H1 (cell line): ENCODE measurements at regions not wholly inside any gene's neighbourhood (a gene's known extent, or its start where the extent isn't known, plus 50 kb on each side); places are given as distances from the start of the nearest gene placed in this dataset.

Experiments
- KDM4A ChIP-seq: IDR thresholded peaks from one replicate; pipeline ENCODE4 v1.7.1; 2012; ENCODE audit warnings: low read depth, mild to moderate bottlenecking, moderate library complexity, low read length, inconsistent platforms; ENCODE audit not compliant: severe bottlenecking
- TF ChIP-seq, protein P1 (sequence below): fragments of 300-600 bp; sonication (generic); IDR thresholded peaks from 2 replicates; pipeline ENCODE4 v1.7.1; 2012; ENCODE audit warnings: low read length, moderate library complexity, mild to moderate bottlenecking, inconsistent platforms; ENCODE audit not compliant: insufficient replicate concordance

DNA sequence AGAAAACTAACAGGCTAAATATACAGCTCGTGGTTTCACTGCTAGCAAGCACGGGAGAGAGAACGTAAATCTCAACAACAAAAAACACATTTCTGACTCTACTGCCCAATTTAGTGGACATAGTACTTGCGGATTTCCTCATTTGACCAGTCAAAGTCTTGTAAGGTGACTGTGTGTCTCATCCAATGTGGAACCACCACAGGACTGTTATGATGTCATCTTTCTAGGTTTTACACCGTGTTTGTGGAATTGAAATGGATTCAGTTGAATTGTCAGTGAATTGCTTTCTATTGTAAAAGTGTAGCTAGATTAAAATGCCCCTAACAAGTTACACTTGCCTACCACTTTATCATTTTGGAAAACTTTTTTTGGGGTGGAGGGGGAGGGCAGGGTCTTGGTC is 1010.8 kb downstream of the NLGN4Y start (continued):
- TF ChIP-seq, protein P1, sequence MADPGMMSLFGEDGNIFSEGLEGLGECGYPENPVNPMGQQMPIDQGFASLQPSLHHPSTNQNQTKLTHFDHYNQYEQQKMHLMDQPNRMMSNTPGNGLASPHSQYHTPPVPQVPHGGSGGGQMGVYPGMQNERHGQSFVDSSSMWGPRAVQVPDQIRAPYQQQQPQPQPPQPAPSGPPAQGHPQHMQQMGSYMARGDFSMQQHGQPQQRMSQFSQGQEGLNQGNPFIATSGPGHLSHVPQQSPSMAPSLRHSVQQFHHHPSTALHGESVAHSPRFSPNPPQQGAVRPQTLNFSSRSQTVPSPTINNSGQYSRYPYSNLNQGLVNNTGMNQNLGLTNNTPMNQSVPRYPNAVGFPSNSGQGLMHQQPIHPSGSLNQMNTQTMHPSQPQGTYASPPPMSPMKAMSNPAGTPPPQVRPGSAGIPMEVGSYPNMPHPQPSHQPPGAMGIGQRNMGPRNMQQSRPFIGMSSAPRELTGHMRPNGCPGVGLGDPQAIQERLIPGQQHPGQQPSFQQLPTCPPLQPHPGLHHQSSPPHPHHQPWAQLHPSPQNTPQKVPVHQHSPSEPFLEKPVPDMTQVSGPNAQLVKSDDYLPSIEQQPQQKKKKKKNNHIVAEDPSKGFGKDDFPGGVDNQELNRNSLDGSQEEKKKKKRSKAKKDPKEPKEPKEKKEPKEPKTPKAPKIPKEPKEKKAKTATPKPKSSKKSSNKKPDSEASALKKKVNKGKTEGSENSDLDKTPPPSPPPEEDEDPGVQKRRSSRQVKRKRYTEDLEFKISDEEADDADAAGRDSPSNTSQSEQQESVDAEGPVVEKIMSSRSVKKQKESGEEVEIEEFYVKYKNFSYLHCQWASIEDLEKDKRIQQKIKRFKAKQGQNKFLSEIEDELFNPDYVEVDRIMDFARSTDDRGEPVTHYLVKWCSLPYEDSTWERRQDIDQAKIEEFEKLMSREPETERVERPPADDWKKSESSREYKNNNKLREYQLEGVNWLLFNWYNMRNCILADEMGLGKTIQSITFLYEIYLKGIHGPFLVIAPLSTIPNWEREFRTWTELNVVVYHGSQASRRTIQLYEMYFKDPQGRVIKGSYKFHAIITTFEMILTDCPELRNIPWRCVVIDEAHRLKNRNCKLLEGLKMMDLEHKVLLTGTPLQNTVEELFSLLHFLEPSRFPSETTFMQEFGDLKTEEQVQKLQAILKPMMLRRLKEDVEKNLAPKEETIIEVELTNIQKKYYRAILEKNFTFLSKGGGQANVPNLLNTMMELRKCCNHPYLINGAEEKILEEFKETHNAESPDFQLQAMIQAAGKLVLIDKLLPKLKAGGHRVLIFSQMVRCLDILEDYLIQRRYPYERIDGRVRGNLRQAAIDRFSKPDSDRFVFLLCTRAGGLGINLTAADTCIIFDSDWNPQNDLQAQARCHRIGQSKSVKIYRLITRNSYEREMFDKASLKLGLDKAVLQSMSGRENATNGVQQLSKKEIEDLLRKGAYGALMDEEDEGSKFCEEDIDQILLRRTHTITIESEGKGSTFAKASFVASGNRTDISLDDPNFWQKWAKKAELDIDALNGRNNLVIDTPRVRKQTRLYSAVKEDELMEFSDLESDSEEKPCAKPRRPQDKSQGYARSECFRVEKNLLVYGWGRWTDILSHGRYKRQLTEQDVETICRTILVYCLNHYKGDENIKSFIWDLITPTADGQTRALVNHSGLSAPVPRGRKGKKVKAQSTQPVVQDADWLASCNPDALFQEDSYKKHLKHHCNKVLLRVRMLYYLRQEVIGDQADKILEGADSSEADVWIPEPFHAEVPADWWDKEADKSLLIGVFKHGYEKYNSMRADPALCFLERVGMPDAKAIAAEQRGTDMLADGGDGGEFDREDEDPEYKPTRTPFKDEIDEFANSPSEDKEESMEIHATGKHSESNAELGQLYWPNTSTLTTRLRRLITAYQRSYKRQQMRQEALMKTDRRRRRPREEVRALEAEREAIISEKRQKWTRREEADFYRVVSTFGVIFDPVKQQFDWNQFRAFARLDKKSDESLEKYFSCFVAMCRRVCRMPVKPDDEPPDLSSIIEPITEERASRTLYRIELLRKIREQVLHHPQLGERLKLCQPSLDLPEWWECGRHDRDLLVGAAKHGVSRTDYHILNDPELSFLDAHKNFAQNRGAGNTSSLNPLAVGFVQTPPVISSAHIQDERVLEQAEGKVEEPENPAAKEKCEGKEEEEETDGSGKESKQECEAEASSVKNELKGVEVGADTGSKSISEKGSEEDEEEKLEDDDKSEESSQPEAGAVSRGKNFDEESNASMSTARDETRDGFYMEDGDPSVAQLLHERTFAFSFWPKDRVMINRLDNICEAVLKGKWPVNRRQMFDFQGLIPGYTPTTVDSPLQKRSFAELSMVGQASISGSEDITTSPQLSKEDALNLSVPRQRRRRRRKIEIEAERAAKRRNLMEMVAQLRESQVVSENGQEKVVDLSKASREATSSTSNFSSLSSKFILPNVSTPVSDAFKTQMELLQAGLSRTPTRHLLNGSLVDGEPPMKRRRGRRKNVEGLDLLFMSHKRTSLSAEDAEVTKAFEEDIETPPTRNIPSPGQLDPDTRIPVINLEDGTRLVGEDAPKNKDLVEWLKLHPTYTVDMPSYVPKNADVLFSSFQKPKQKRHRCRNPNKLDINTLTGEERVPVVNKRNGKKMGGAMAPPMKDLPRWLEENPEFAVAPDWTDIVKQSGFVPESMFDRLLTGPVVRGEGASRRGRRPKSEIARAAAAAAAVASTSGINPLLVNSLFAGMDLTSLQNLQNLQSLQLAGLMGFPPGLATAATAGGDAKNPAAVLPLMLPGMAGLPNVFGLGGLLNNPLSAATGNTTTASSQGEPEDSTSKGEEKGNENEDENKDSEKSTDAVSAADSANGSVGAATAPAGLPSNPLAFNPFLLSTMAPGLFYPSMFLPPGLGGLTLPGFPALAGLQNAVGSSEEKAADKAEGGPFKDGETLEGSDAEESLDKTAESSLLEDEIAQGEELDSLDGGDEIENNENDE = no peak
- TF ChIP-seq KDM4A = no peak
